Glutamatergic neuron (in vitro differentiated cells): ENCODE measurements at regions not wholly inside any gene's neighbourhood (a gene's known extent, or its start where the extent isn't known, plus 50 kb on each side); places are given as distances from the start of the nearest gene placed in this dataset.
"Not testable (repeated sequence)": the region's sequence is repeated elsewhere in the genome, so short reads cannot be mapped to it uniquely, and the experiment has no call there.

ENCODE experiments used
- DNase-seq: peaks from one replicate; pipeline ENCODE4 v3.0.0; 2022
- H3K27ac Mint-ChIP-seq: one replicate; pipeline ENCODE4 v1.8.0; 2020; ENCODE audit warnings: mild to moderate bottlenecking, mixed read lengths, inconsistent platforms; ENCODE audit not compliant: unreplicated experiment
- H3K27me3 Mint-ChIP-seq: one replicate; pipeline ENCODE4 v1.8.0; 2020; ENCODE audit warnings: mild to moderate bottlenecking, moderate library complexity, mixed read lengths, inconsistent platforms; ENCODE audit not compliant: unreplicated experiment
- H3K36me3 Mint-ChIP-seq: one replicate; pipeline ENCODE4 v1.8.0; 2020; ENCODE audit warnings: mild to moderate bottlenecking, mixed read lengths, inconsistent platforms; ENCODE audit not compliant: unreplicated experiment
- H3K4me1 Mint-ChIP-seq: one replicate; pipeline ENCODE4 v1.8.0; 2020; ENCODE audit warnings: mild to moderate bottlenecking, low read depth, mixed read lengths, inconsistent platforms; ENCODE audit not compliant: unreplicated experiment
- H3K4me3 Mint-ChIP-seq: one replicate; pipeline ENCODE4 v1.8.0; 2020; ENCODE audit warnings: mild to moderate bottlenecking, mixed read lengths, inconsistent platforms; ENCODE audit not compliant: unreplicated experiment
- H3K9me3 Mint-ChIP-seq: one replicate; pipeline ENCODE4 v1.8.0; 2020; ENCODE audit warnings: mild to moderate bottlenecking, moderate library complexity, mixed read lengths, inconsistent platforms; ENCODE audit not compliant: unreplicated experiment
- CTCF ChIP-seq: fragments of 200-600 bp; sonication (generic); IDR thresholded peaks from one replicate; pipeline ENCODE4 v1.5.0; 2021; ENCODE audit not compliant: partially characterized antibody, unreplicated experiment

DNA sequence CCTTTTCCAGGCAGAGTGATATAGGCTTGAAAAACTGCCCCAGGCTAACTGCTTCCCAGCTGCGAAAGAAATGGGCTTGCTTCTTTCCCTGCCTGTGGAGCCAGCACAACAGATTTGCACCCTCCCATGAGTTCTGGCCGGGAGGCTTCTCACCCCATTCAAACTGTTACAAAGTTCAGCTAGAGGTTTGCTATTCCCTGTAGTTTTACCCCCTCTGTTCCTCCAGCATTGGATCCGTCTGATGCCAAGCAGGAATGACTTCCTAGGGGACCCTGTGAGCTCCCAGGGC lies 87.6 kb upstream of the NDST4 start:
- no peak for DNase-seq

DNA sequence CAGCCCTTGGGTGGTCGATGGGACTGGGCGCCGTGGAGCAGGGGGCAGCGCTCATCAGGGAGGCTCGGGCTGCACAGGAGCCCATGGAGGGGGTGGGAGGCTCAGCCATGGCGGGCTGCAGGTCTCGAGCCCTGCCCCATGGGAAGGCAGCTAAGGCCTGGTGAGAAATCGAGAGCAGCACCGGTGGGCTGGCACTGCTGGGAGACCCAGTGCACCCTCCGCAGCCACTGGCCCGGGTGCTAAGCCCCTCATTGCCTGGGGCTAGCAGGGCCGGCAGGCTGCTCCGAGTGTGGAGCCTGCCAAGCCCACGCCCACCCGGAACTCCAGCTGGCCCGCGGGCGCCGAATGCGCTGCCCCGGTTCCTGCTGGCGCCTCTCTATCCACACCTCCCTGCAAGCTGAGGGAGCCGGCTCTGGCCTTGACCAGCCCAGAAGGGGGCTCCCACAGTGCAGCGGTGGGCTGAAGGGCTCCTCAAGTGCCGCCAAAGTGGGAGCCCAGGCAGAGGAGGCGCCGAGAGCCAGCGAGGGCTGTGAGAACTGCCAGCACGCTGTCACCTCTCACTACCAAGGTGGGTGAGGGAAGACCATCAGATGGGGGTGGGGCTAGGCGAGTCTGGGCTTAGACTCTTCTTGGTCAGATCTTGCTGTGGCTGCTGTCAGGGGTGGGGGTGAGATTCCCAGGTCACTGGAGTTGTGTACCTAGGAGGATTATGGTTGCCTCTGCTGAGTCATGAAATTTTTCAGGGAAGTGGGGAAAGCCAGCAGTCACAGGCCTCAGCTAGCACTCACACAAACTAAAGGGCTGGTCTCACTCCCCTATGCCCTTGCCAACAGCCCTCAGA lies 87.0 kb upstream of the NDST4 start:
- not testable (repeated sequence) for H3K27ac Mint-ChIP-seq, H3K4me1 Mint-ChIP-seq, H3K27me3 Mint-ChIP-seq, DNase-seq, H3K9me3 Mint-ChIP-seq, H3K36me3 Mint-ChIP-seq, H3K4me3 Mint-ChIP-seq

More for the DNA sequence above, 87.6 kb upstream of the NDST4 start:
- Mint-ChIP-seq H3K9me3 (no peaks in the 10 kb centered on the region), H3K27me3 (no peaks in the 10 kb centered on the region), H3K4me1 (no peaks in the 10 kb centered on the region), H3K27ac (no peak overlapping the region), H3K36me3 (no peaks in the 10 kb centered on the region), H3K4me3 (no peak overlapping the region)
- no peak for TF ChIP-seq CTCF

DNA sequence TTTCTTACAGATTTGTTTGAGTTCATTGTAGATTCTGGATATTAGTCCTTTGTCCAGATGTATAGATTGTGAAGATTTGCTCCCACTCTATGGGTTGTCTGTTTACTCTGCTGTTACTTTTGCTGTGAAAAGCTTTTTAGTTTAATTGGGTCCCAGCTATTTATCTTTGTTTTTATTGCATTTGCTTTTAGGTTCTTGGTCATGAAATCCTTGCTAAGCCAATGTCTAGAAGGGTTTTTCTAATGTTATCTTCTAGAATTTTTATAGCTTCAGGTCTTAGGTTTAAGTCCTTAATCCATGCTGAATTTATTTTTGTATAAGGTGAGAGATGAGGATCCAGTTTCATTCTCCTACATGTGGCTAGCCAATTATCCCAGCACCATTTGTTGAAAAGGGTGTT lies 81.2 kb upstream of the NDST4 start:
- not testable (repeated sequence) for H3K4me1 Mint-ChIP-seq, H3K4me3 Mint-ChIP-seq, H3K27ac Mint-ChIP-seq, H3K9me3 Mint-ChIP-seq, DNase-seq, H3K36me3 Mint-ChIP-seq, H3K27me3 Mint-ChIP-seq

- TF ChIP-seq CTCF, result no peak
- H3K27me3 Mint-ChIP-seq, result peaks cover 3% of the 10 kb centered on the region
- H3K27ac Mint-ChIP-seq, result no peak overlapping the region
- H3K4me1 Mint-ChIP-seq, result peaks cover 3% of the 10 kb centered on the region
- H3K36me3 Mint-ChIP-seq, result no peaks in the 10 kb centered on the region
- no peak for DNase-seq
- H3K9me3 Mint-ChIP-seq, result no peaks in the 10 kb centered on the region
- H3K4me3 Mint-ChIP-seq, result no peak overlapping the region
Measured at GRCh38 chr4:115190529-115190928, 77.1 kb upstream of the NDST4 start.

DNA sequence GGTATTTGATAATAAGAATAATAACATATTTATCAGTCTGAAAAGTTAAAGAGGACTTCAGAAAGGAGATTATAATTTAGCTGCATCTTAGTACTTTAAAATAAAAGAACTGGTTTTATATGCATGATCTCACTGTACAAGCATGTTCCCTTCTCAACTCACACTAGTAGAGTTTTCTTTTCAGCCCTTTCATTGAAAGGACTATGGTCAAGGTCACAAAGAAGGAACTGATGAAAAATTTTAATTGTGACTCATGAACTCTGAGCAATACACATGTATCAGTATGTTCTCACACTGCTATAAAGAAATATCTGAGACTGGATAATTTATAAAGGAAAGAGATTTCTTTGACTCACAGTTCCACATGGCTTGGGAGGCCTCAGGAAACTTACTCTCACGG lies 73.7 kb upstream of the NDST4 start:
- H3K27ac Mint-ChIP-seq, result no peak overlapping the region
- DNase-seq, result no peak
- no peak for TF ChIP-seq CTCF
- H3K4me1 Mint-ChIP-seq, result peaks cover 3% of the 10 kb centered on the region
- H3K9me3 Mint-ChIP-seq, result no peaks in the 10 kb centered on the region
- H3K36me3 Mint-ChIP-seq, result no peaks in the 10 kb centered on the region
- peaks cover 1% of the 10 kb centered on the region for H3K27me3 Mint-ChIP-seq
- no peak overlapping the region for H3K4me3 Mint-ChIP-seq

DNA sequence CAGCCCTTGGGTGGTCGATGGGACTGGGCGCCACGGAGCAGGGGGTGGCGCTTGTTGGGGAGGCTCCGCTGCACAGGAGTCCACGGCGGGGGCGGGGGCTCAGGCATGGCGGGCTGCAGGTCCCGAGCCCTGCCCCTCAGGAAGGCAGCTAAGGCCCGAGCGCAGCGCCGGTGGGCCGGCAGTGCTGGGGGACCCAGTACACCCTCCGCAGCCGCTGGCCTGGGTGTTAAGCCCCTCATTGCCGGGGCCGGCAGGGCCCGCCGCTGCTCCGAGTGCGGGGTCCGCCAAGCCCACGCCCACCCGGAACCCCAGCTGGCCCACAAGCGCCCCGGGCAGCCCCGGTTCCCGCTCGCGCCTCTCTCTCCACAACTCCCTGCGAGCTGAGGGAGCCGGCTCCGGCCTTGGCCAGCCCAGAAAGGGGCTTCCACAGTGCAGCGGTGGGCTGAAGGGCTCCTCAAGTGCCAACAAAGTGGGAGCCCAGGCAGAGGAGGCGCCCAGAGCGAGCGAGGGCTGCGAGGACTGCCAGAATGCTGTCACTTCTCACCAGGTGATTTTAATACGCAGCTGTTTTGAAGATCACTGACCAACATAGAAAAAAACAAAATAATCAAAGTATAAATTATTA lies 66.1 kb upstream of the NDST4 start:
- not testable (repeated sequence) for H3K27me3 Mint-ChIP-seq, H3K4me3 Mint-ChIP-seq, DNase-seq

DNA sequence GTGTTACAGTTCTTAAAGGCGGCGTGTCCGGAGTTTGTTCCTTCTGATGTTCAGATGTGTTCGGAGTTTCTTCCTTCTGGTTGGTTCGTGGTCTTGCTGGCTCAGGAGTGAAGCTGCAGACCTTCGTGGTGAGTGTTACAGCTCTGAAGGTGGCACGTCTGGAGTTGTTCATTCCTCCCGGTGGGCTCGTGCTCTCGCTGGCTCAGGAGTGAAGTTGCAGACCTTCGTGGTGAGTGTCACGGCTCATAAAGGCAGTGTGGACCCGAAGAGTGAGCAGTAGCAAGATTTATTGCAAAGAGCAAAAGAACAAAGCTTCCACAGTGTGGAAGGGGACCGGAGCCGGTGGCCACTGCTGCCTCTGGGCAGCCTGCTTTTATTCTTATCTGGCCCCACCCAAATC lies 65.3 kb upstream of the NDST4 start:
- not testable (repeated sequence) for H3K4me3 Mint-ChIP-seq, DNase-seq, H3K36me3 Mint-ChIP-seq, H3K27ac Mint-ChIP-seq, H3K9me3 Mint-ChIP-seq, H3K4me1 Mint-ChIP-seq, H3K27me3 Mint-ChIP-seq

More for the DNA sequence above, 66.1 kb upstream of the NDST4 start:
- H3K9me3 Mint-ChIP-seq, H3K4me1 Mint-ChIP-seq, H3K27ac Mint-ChIP-seq, H3K36me3 Mint-ChIP-seq: not testable (repeated sequence)
